ENCODE measurements at regions not wholly inside any gene's neighbourhood (a gene's known extent, or its start where the extent isn't known, plus 50 kb on each side); places are given as distances from the start of the nearest gene placed in this dataset.

DNA sequence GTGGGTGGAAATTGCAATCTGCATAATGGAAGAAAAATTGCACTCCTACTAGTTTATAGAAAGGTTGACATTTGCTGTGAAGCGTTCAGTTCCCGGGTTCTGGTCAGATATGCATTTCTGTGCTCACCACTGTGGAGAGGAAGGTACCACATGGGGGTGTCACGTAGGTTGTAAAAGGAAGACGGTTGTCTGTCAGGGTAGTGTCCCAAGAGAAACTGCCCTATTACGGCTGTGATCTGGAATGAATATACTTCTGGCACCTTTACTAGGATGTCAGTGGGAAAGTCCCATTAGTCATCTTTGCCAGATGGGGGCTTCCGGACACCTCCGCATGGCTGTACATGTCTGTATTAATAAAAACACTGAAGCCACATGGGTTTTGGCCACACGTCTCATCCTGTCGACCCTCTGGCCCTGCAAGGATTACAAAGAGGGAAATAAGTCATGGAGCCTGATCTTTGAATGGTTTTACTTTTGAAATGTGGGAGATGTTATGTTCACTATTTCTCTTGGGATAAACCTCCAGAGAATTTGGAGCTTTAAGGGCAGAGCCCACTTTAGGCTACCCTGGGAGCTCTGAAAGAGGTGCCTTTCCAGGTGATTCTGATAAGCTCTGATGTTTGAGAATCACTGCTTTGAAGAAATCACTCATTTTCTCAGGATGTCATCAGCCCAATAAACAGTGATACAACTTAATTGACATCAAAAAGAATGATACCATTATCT, 133.9 kb downstream of the AKAP11 start:
- ATAC-seq: no peak
- in situ Hi-C loops (cut with HindIII; ENCODE audit: low pct_unique_long_range_greater_than_20kb, low sequenced_read_pairs): no loop called here
- TF ChIP-seq CTCF (IDR thresholded peaks at IDR 0.05) (no peak), REST (IDR thresholded peaks at IDR 0.05; ENCODE audit: insufficient read depth in 1 of 2, low read depth in 2 of 2, low read length in 1 of 2) (no peak), TCF7L2 (IDR thresholded peaks at IDR 0.05; ENCODE audit: low read depth, low read length) (no peak)
- BruUV-seq (replicated peaks): no TSS peak
- intact Hi-C loops (cut with micrococcal nuclease; ENCODE audit: unreplicated experiment): no loop called here
- Histone ChIP-seq H3K36me3 (ENCODE audit: control insufficient read depth, insufficient read depth, low read length) (no peaks in the 10 kb centered on the region), H3K9me3 (ENCODE audit: control insufficient read depth, insufficient read depth, low read depth, low read length) (no peaks in the 10 kb centered on the region), H3K4me3 (ENCODE audit: low read depth in 2 of 2, low read length in 2 of 2) (no peak overlapping the region), H3K4me1 (ENCODE audit: control insufficient read depth, insufficient read depth, low read length) (no peaks in the 10 kb centered on the region), H3K27ac (ENCODE audit: low read length) (no peak overlapping the region), H3K27me3 (ENCODE audit: control insufficient read depth, insufficient read depth, low read length) (no peaks in the 10 kb centered on the region)
- ChIA-PET CTCF (no interaction called here), POLR2A (no interaction called here)
- DNase-seq (ENCODE audit: low read depth, low spot score): no peak

GRCh38 chr13:42409075-42409474, 137.1 kb downstream of the AKAP11 start:
- TF ChIP-seq TCF7L2 (IDR thresholded peaks at IDR 0.05; ENCODE audit: low read depth, low read length): no peak
- TF ChIP-seq REST (IDR thresholded peaks at IDR 0.05; ENCODE audit: insufficient read depth in 1 of 2, low read depth in 2 of 2, low read length in 1 of 2): no peak
- no peak for TF ChIP-seq SIN3A (IDR thresholded peaks at IDR 0.05; ENCODE audit: borderline replicate concordance, insufficient read depth, low read depth, low read length)
- TF ChIP-seq POLR2AphosphoS5 (IDR thresholded peaks at IDR 0.05; ENCODE audit: low read depth, low read length): no peak
- no peak for TF ChIP-seq CTCF (IDR thresholded peaks at IDR 0.05)
- in situ Hi-C loops (cut with HindIII; ENCODE audit: low pct_unique_long_range_greater_than_20kb, low sequenced_read_pairs): no loop called here
- ATAC-seq: no peak
- Histone ChIP-seq H3K4me1 (ENCODE audit: control insufficient read depth, insufficient read depth, low read length) (no peaks in the 10 kb centered on the region), H3K4me3 (ENCODE audit: low read depth in 2 of 2, low read length in 2 of 2) (no peak overlapping the region), H3K27me3 (ENCODE audit: control insufficient read depth, insufficient read depth, low read length) (no peaks in the 10 kb centered on the region), H3K27ac (ENCODE audit: low read length) (no peak overlapping the region), H3K36me3 (ENCODE audit: control insufficient read depth, insufficient read depth, low read length) (no peaks in the 10 kb centered on the region), H3K9me3 (ENCODE audit: control insufficient read depth, insufficient read depth, low read depth, low read length) (no peaks in the 10 kb centered on the region)
- ChIA-PET CTCF (no interaction called here), POLR2A (no interaction called here)
- BruUV-seq (replicated peaks): no TSS peak
- DNase-seq (ENCODE audit: low read depth, low spot score): no peak
- intact Hi-C loops (cut with micrococcal nuclease; ENCODE audit: unreplicated experiment): no loop called here
